Karpas-422 (cell line): ENCODE measurements at regions not wholly inside any gene's neighbourhood (a gene's known extent, or its start where the extent isn't known, plus 50 kb on each side); places are given as distances from the start of the nearest gene placed in this dataset.
"Not testable (repeated sequence)": the region's sequence is repeated elsewhere in the genome, so short reads cannot be mapped to it uniquely, and the experiment has no call there.

Experiments used
- DNase-seq: peaks from one replicate; pipeline ENCODE4 v3.0.0-alpha.2; 2015
- H2AFZ ChIP-seq: fragments of 200-600 bp; sonication (generic); 2 replicates; pipeline ENCODE4 v1.6.1; 2014; ENCODE audit warnings: antibody characterized with exemption, low read length, mixed read lengths
- H3K27ac ChIP-seq: fragments of 200-600 bp; sonication (generic); 2 replicates; pipeline ENCODE4 v1.5.1; 2014; ENCODE audit warnings: mild to moderate bottlenecking, low read length, moderate library complexity
- H3K27me3 ChIP-seq: fragments of 200-600 bp; sonication (generic); 2 replicates; pipeline ENCODE4 v1.6.1; 2014; ENCODE audit warnings: low read length, mixed read lengths
- H3K36me3 ChIP-seq: fragments of 200-600 bp; sonication (generic); 2 replicates; pipeline ENCODE4 v1.6.1; 2014; ENCODE audit warnings: low read length, mixed read lengths; ENCODE audit not compliant: insufficient read depth
- H3K4me1 ChIP-seq: fragments of 200-600 bp; sonication (generic); 2 replicates; pipeline ENCODE4 v1.6.1; 2014; ENCODE audit warnings: mild to moderate bottlenecking, low read length, mixed read lengths
- H3K4me2 ChIP-seq: fragments of 200-600 bp; sonication (generic); 2 replicates; pipeline ENCODE4 v1.6.1; 2014; ENCODE audit warnings: low read length, low read depth, mild to moderate bottlenecking; ENCODE audit not compliant: poor library complexity, severe bottlenecking
- H3K4me3 ChIP-seq: fragments of 200-600 bp; sonication (generic); 2 replicates; pipeline ENCODE4 v1.5.1; 2014; ENCODE audit warnings: mild to moderate bottlenecking, antibody characterized with exemption, low read length, mixed read lengths
- H3K79me2 ChIP-seq: fragments of 200-600 bp; sonication (generic); 2 replicates; pipeline ENCODE4 v1.6.1; 2014; ENCODE audit warnings: mild to moderate bottlenecking, low read length, mixed read lengths
- H3K9ac ChIP-seq: fragments of 200-600 bp; sonication (generic); 2 replicates; pipeline ENCODE4 v1.6.0; 2014; ENCODE audit warnings: low read length
- H3K9me2 ChIP-seq: fragments of 200-600 bp; sonication (generic), shearing (Covaris generic); replicated peaks from 2 replicates; pipeline ENCODE4 v1.6.0; 2014; ENCODE audit warnings: mild to moderate bottlenecking, low read length, moderate library complexity; ENCODE audit not compliant: insufficient read depth
- H3K9me3 ChIP-seq: fragments of 300-700, 200-600 bp; sonication (generic); 2 replicates; pipeline ENCODE4 v1.6.1; 2014; ENCODE audit warnings: low read length, mixed read lengths
- H4K20me1 ChIP-seq: fragments of 200-600 bp; sonication (generic); 2 replicates; pipeline ENCODE4 v1.6.1; 2014; ENCODE audit warnings: mild to moderate bottlenecking, antibody characterized with exemption, low read length, low read depth; ENCODE audit not compliant: insufficient read depth

GRCh38 chr21:33965662-33966061 lies 50.1 kb upstream of the ATP5PO start:
- not testable (repeated sequence) for H3K9me3 ChIP-seq, H3K27ac ChIP-seq, H3K9ac ChIP-seq, H3K4me3 ChIP-seq, H3K9me2 ChIP-seq, H3K36me3 ChIP-seq, DNase-seq, H3K27me3 ChIP-seq, H3K4me1 ChIP-seq, H3K4me2 ChIP-seq, H3K79me2 ChIP-seq, H2AFZ ChIP-seq, H4K20me1 ChIP-seq
